Activated CD4-positive, CD25-positive, alpha-beta regulatory T cell treated with anti-CD3 and anti-CD28 coated beads, Interleukin-2, amount 50 U/mL, for 72 hours (primary cell): ENCODE measurements at regions not wholly inside any gene's neighbourhood (a gene's known extent, or its start where the extent isn't known, plus 50 kb on each side); places are given as distances from the start of the nearest gene placed in this dataset.

Experiments used
- DNase-seq: peaks from one replicate; pipeline ENCODE4 v3.0.0; 2021

DNA sequence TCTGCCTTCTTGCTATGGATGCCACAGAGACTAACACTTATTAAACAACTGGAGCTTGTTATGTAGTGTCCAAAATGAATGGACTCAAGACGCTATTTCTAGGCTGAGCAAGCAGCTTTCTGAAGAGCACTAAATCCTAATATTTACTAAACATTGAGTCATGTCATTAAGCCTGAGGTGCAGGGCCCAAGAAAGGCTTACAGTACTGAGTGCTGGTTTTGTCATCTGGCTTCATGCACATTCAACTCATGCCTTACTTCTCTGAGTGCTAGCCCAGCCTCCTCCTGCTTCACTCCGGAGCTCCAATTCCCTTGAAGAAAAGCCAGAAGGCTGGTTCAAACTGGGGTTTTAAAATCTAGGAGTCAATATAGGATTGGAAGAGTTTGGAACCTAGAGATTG lies 363.3 kb upstream of the CDH5 start:
- no peak for DNase-seq

GRCh38 chr16:66002601-66003000 lies 363.9 kb upstream of the CDH5 start:
- DNase-seq, result no peak

DNA sequence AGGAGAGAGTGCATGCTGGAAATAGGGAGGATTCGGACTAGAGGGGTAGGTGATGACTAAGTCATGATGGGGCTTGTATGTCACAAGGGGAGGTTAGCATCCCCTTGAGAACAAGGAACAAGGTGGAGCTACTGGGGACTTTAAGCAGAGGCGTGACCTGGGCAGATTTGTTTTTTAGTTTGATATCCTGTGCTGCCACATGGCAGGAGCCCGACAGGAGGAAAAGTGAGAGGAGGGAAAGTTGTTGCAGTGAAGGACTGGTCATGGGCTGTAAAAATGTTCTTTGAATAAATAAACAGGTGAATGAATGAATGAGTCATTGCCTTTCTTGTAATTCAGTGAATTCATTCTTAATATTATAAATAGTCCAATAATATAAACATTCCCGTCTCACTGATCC lies 365.1 kb upstream of the CDH5 start:
- DNase-seq, result no peak

DNA sequence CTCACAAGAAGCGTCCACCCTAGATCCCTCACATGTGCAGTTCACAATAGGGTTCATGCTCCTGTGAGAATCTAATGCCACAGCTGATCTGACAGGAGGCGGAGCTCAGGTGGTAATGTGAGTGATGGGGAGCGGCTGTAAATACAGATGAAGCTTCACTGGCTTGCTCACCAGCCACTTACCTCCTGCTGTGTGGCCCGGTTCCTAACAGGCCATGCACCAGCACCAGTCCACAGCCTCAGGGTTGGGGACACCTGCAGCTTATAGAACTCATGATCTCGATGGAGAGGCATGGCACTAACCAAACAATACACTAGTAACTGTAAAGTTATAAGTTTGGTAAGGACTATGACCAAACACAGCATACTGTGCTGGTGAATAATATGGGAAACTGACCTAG lies 368.0 kb upstream of the CDH5 start:
- DNase-seq, result no peak

GRCh38 chr16:65994291-65994690 lies 372.2 kb upstream of the CDH5 start:
- no peak for DNase-seq

DNA sequence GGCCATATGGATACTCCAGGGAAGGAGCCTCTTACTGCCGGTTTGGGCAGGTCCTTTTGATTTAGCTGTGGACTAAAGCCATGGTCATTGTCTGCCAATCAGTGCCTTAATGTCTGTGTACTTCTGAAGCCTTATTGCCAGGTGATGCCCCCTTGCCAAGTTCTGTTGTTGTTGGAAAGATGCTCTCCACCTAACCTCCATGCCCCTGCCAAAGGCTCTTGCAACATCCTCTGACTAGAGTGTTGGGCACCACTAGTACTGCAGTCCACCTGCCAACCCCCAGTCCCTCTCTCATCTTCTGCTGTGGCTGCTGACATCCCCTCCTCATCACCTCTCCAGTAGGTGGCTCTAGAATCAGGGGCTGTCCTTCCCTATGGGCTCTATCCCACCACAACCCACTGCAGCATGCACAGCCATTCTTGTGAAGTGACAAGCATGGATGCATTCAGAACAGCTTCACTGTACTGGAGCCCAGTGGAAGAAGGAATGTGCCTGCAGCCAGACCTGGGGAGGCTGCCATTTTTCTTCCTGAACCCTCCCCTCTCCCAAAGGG lies 375.3 kb upstream of the CDH5 start:
- DNase-seq, result no peak

GRCh38 chr16:65989861-65990604 lies 376.5 kb upstream of the CDH5 start:
- no peak for DNase-seq

- DNase-seq, result no peak
These were observed 378.4 kb upstream of the CDH5 start for GRCh38 chr16:65988024-65988595.

- no peak for DNase-seq
These were observed 382.2 kb upstream of the CDH5 start for GRCh38 chr16:65984296-65984695.

GRCh38 chr16:65981057-65981456 lies 385.4 kb upstream of the CDH5 start:
- DNase-seq, result no peak

- no peak for DNase-seq
These were observed 391.3 kb upstream of the CDH5 start for GRCh38 chr16:65975049-65975708.

GRCh38 chr16:65967376-65967775 lies 399.1 kb upstream of the CDH5 start:
- DNase-seq, result no peak

DNA sequence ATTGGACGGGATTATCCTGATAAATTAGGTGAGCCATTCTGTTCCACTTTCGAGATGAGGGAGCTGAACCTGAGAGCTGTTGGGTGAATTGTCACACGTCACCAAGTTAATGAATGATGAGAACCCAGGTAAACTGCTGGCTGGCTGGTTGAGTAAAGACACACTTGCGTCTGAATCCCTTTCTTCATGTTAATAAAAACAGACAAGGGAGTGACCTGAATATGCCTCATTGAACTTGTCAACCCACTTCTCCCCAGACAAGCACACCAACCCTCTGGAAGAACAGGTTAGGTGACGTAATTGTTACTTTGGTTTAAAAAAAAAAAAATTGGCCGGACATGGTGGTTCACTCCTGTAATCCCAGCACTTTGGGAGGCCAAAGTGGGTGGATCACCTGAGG lies 400.9 kb upstream of the CDH5 start:
- DNase-seq, result no peak

- no peak for DNase-seq
These were observed 401.7 kb upstream of the CDH5 start for GRCh38 chr16:65964752-65965151.

DNA sequence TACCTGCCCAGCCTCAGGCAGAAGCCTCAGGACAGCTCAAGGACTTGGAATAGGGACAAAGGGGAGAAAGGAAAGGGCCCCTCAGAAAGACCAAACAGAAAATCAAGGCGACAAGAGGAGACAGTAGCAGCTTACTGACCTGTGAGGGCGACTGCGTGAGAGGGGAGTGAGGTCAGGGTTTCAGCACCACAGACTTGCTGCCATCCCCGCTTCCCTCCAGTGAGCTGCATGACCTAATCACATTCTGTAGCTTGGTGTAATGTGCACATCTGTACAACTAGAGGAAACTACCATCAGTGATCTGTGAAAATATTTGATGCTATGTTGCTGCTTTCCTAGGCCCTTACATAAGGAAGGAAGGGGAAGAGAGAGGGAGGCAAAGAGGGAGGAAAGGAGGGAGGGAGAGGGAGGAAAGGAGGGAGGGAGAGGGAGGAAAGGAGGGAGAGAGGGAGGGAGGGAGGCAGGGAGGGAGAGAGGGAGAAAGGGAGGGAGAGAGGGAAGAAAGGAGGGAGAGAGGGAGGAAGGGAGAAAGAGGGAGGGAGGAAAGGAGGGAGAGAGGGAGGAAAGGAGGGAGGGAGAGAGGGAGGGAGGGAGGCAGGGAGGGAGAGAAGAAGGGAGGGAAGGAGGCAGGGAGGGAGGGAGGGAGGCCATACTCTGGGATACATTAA lies 404.9 kb upstream of the CDH5 start:
- no peak for DNase-seq

- no peak for DNase-seq
These were observed 406.5 kb upstream of the CDH5 start for GRCh38 chr16:65959983-65960382.

GRCh38 chr16:65958086-65958485 lies 408.4 kb upstream of the CDH5 start:
- no peak for DNase-seq

GRCh38 chr16:65956100-65956499 lies 410.4 kb upstream of the CDH5 start:
- no peak for DNase-seq

DNA sequence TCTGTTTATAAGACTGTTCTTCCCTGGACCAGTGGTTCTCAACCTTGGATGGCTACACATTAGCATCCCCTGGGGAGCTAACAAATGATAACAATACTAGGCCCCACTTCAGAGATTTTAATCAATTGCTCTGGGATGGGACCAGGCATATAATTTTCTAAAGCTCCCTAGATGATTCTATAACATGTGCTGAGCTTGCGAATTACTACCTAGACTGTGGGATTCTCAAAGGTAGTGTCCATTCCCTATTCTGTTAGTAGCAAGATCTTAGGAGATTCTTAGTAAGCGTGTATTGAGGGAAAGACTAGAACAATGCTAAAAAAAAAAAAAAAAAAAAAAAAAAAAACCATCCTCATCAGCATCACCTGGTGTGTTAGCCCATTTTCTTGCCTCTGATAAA lies 412.0 kb upstream of the CDH5 start:
- no peak for DNase-seq

DNA sequence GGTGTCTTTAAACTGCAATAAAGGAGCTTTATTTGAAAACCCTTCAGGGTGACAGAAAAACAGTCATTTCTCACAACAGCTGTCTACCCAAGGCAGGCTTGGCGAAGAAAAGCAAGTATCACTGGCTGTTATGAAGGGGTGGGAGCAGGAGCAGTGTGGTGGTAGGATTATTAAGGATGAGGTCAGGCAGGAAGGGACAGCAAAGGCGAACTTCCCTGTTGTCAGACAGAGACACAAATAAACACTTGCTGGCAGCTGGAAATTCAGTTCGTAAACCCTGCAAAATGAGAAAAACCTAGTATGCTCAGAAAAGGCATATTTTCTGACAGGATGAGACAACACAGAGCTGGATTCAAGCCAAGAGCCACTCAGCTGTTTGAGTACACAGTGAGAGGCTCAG lies 416.3 kb upstream of the CDH5 start:
- DNase-seq, result no peak

GRCh38 chr16:65948361-65948760 lies 418.1 kb upstream of the CDH5 start:
- DNase-seq, result no peak

GRCh38 chr16:65947951-65948350 lies 418.5 kb upstream of the CDH5 start:
- DNase-seq, result no peak

GRCh38 chr16:65945493-65945892 lies 421.0 kb upstream of the CDH5 start:
- no peak for DNase-seq

- DNase-seq, result no peak
These were observed 422.1 kb upstream of the CDH5 start for GRCh38 chr16:65944361-65944760.
